ENCODE measurements at regions not wholly inside any gene's neighbourhood (a gene's known extent, or its start where the extent isn't known, plus 50 kb on each side); places are given as distances from the start of the nearest gene placed in this dataset.

GRCh38 chr13:111943229-111943795, 123.6 kb upstream of the SOX1 start:
- POLR2A ChIA-PET = no interaction called here

GRCh38 chr13:111944171-111944583, 122.8 kb upstream of the SOX1 start:
- Histone ChIP-seq H3K9me3 (ENCODE audit: control extremely low read depth in 1 of 3, control insufficient read depth in 2 of 3, insufficient read depth in 1 of 3, low read length in 2 of 3) (peaks cover 0 to 26% (median 0%) of the 10 kb centered on the region in 3 donors), H4K20me1 (ENCODE audit: control insufficient read depth, insufficient read depth, low read length, poor library complexity, severe bottlenecking) (no peaks in the 10 kb centered on the region), H3K4me1 (ENCODE audit: control insufficient read depth in 2 of 2, insufficient read depth in 2 of 2, low read length in 2 of 2) (no peaks in the 10 kb centered on the region), H3K36me3 (replicated peaks in 1 of 2; ENCODE audit: control extremely low read depth in 1 of 2, control insufficient read depth in 1 of 2, extremely low read depth in 1 of 2, insufficient read depth in 2 of 2, low read length in 1 of 2) (no peaks in the 10 kb centered on the region), H3K9ac (ENCODE audit: low read length) (no peak overlapping the region), H3K27ac (ENCODE audit: low read length in 2 of 2) (no peak overlapping the region), H3K4me3 (ENCODE audit: control extremely low read depth in 1 of 5, extremely low read depth in 1 of 5, insufficient read depth in 1 of 5, low read depth in 2 of 5, low read length in 4 of 5) (no peak overlapping the region), H3K4me2 (replicated peaks; ENCODE audit: low read depth, low read length, poor library complexity, severe bottlenecking) (no peak overlapping the region), H3K27me3 (replicated peaks in 1 of 4; ENCODE audit: control extremely low read depth in 1 of 4, control insufficient read depth in 3 of 4, insufficient read depth in 4 of 4, low read length in 3 of 4) (no peaks in the 10 kb centered on the region), H3K79me2 (ENCODE audit: control insufficient read depth, insufficient read depth, low read length) (no peaks in the 10 kb centered on the region), H2AFZ (ENCODE audit: insufficient read depth, low read depth, low read length, poor library complexity, severe bottlenecking) (no peak overlapping the region)
- CTCF ChIA-PET = no interaction called here
- Mint-ChIP-seq H3K4me3 (no peak overlapping the region), H3K9me3 (ENCODE audit: insufficient read depth) (no peaks in the 10 kb centered on the region), H3K27me3 (peaks cover 8% of the 10 kb centered on the region), H3K4me1 (no peaks in the 10 kb centered on the region), H3K27ac (no peak overlapping the region)
- no peak for ATAC-seq (ENCODE audit: low read depth)
- intact Hi-C loops (cut with micrococcal nuclease) = no loop called here
- no peak for DNase-seq
- POLR2A ChIA-PET = no interaction called here
- TF ChIP-seq EZH2 (IDR thresholded peaks at IDR 0.05; ENCODE audit: borderline replicate concordance, insufficient read depth, low read depth, low read length, poor library complexity, severe bottlenecking) (no peak), CTCF (IDR thresholded peaks at IDR 0.05) (no peak)
- WGBS (ENCODE audit: insufficient coverage) = 87% methylated on average over 16 of the region's 16 CpGs

More at GRCh38 chr13:111943229-111943795, 123.6 kb upstream of the SOX1 start:
- no peaks in the 10 kb centered on the region for H3K9me3 Mint-ChIP-seq (ENCODE audit: insufficient read depth)
- H3K27me3 ChIP-seq (replicated peaks in 1 of 4; ENCODE audit: control extremely low read depth in 1 of 4, control insufficient read depth in 3 of 4, insufficient read depth in 4 of 4, low read length in 3 of 4) = no peaks in the 10 kb centered on the region
- H3K4me2 ChIP-seq (replicated peaks; ENCODE audit: low read depth, low read length, poor library complexity, severe bottlenecking) = no peak overlapping the region
- TF ChIP-seq EZH2 (IDR thresholded peaks at IDR 0.05; ENCODE audit: borderline replicate concordance, insufficient read depth, low read depth, low read length, poor library complexity, severe bottlenecking) (no peak), CTCF (IDR thresholded peaks at IDR 0.05) (no peak)
- DNase-seq = no peak
- CTCF ChIA-PET = no interaction called here
- no peaks in the 10 kb centered on the region for H3K36me3 ChIP-seq (replicated peaks in 1 of 2; ENCODE audit: control extremely low read depth in 1 of 2, control insufficient read depth in 1 of 2, extremely low read depth in 1 of 2, insufficient read depth in 2 of 2, low read length in 1 of 2)
- no peak for ATAC-seq (ENCODE audit: low read depth)
- H2AFZ ChIP-seq (ENCODE audit: insufficient read depth, low read depth, low read length, poor library complexity, severe bottlenecking) = no peak overlapping the region
- no peaks in the 10 kb centered on the region for H3K4me1 Mint-ChIP-seq
- H3K9ac ChIP-seq (ENCODE audit: low read length) = no peak overlapping the region
- 81% methylated on average over 18 of the region's 18 CpGs for WGBS (ENCODE audit: insufficient coverage)
- no peaks in the 10 kb centered on the region for H3K4me1 ChIP-seq (ENCODE audit: control insufficient read depth in 2 of 2, insufficient read depth in 2 of 2, low read length in 2 of 2)
- H3K27ac Mint-ChIP-seq = no peak overlapping the region
- H4K20me1 ChIP-seq (ENCODE audit: control insufficient read depth, insufficient read depth, low read length, poor library complexity, severe bottlenecking) = no peaks in the 10 kb centered on the region
- no peak overlapping the region for H3K4me3 Mint-ChIP-seq
- no peak overlapping the region for H3K27ac ChIP-seq (ENCODE audit: low read length in 2 of 2)
- H3K27me3 Mint-ChIP-seq = peaks cover 5% of the 10 kb centered on the region
- H3K4me3 ChIP-seq (ENCODE audit: control extremely low read depth in 1 of 5, extremely low read depth in 1 of 5, insufficient read depth in 1 of 5, low read depth in 2 of 5, low read length in 4 of 5) = no peak overlapping the region
- intact Hi-C loops (cut with micrococcal nuclease) = no loop called here
- H3K79me2 ChIP-seq (ENCODE audit: control insufficient read depth, insufficient read depth, low read length) = no peaks in the 10 kb centered on the region
- H3K9me3 ChIP-seq (ENCODE audit: control extremely low read depth in 1 of 3, control insufficient read depth in 2 of 3, insufficient read depth in 1 of 3, low read length in 2 of 3) = peaks cover 0 to 25% (median 0%) of the 10 kb centered on the region in 3 donors

All from B cell (primary cell).